Fibroblast of peridontal ligament (primary cell): ENCODE measurements at regions not wholly inside any gene's neighbourhood (a gene's known extent, or its start where the extent isn't known, plus 50 kb on each side); places are given as distances from the start of the nearest gene placed in this dataset.

ENCODE experiments used
- DNase-seq: peaks from one replicate; pipeline ENCODE4 v3.0.0-alpha.2; 2010; ENCODE audit errors: extremely low read depth

DNA sequence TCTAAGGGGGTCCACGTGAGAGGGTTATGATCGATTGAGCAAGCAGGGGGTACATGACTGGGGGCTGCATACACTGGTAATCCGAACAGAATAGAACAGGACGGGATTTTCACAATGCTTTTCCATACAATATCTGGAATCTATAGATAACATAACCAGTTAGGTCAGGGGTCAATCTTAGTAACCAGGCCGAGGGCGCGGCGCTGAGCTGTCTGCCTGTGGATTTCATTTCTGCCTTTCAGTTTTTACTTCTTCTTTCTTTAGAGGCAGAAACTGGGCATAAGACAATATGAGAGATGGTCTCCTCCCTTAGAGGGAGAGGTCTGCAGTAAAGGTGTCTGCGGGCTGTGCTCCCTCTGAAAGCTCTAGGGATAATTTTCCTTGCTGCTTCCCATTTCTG lies 261.3 kb downstream of the XXYLT1 start:
- no peak for DNase-seq

DNA sequence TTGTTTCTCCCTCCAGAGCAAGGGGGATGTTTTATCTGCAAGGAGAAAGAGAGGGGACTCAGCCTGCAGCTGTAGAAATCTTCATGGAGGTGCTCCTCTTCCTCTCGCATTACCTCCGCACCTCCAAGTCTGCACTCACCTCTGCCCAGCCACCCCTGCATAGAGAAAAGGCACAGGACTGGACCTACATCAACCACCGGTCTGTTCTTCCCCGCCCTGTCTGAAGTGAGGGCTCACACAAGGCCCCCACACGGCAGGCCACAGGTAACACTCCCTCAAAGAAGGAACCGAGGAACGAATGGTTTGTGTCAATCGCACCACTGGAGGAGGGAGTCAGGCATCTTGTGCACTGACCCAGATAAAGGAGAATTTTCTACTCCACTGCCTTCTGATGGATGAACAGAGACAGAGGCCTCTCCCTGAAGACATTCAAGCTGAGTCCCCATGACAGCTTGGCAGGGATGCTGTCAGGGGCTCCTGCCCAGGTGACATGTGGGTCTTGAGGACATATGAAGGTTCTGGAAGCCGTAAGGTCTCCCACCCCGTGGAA lies 260.3 kb downstream of the XXYLT1 start:
- no peak for DNase-seq

GRCh38 chr3:195011231-195011834 lies 259.6 kb downstream of the XXYLT1 start:
- no peak for DNase-seq

- DNase-seq = no peak
These were observed 258.9 kb downstream of the XXYLT1 start for GRCh38 chr3:195012100-195012499.

DNA sequence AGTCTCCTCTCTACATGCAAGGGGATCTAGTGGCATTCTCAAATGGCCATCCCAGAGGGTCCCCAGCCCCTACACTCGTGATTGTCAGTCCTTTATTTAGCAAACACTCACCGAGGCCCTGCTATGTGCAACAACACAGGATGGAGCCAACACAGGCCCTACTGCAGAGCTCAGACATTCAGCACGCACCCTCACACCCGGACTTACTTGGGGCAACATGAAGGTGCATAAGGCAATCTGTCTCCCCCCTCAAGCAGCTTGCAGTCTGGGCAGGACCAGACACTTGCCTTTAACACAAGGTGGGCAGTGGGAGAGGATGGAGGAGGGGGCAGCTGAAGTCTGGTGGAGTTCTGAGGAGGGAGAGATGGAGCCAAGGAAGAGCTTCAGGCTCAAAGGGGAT lies 258.4 kb downstream of the XXYLT1 start:
- DNase-seq = no peak

GRCh38 chr3:195013411-195014361 lies 257.3 kb downstream of the XXYLT1 start:
- peak; percentile 7 for DNase-seq

GRCh38 chr3:195015021-195015420 lies 255.9 kb downstream of the XXYLT1 start:
- DNase-seq = peak; percentile 11

GRCh38 chr3:195017151-195017550 lies 253.8 kb downstream of the XXYLT1 start:
- DNase-seq = no peak
